Prostate gland (tissue), 2 donors: ENCODE measurements at regions not wholly inside any gene's neighbourhood (a gene's known extent, or its start where the extent isn't known, plus 50 kb on each side); places are given as distances from the start of the nearest gene placed in this dataset.

Experiments used
- CTCF ChIP-seq, 4 experiments: fragments of 200-600 bp in 2 of 4; fragments of 450-650 bp in 2 of 4; sonication (generic) in 2 of 4; IDR thresholded peaks; 1 replicate in 3 of 4; 2 replicates in 1 of 4; pipeline ENCODE4 v1.5.1; 2016 to 2019; ENCODE audit warnings: antibody characterized with exemption in 4 of 4, mild to moderate bottlenecking in 2 of 4, moderate library complexity in 2 of 4
- POLR2A ChIP-seq: fragments of 450-650 bp; IDR thresholded peaks from one replicate; pipeline ENCODE4 v1.6.1; 2016; ENCODE audit warnings: antibody characterized with exemption, mild to moderate bottlenecking
- POLR2AphosphoS5 ChIP-seq: sonication (generic); formaldehyde crosslinking; IDR thresholded peaks from one replicate; pipeline ENCODE4 v1.6.1; 2017; ENCODE audit warnings: antibody characterized with exemption

GRCh38 chr4:26204249-26204825 is 116.5 kb upstream of the RBPJ start:
- no peak for TF ChIP-seq CTCF (IDR thresholded peaks at IDR 0.05)
- TF ChIP-seq POLR2A, result no peak
- TF ChIP-seq POLR2AphosphoS5, result no peak
